HG03521 (cell line): ENCODE measurements at regions not wholly inside any gene's neighbourhood (a gene's known extent, or its start where the extent isn't known, plus 50 kb on each side); places are given as distances from the start of the nearest gene placed in this dataset.

Source experiments
- ATAC-seq: cut with Tn5 transposase; IDR thresholded peaks from one replicate; pipeline ENCODE4 v1.9.1; 2021; ENCODE audit warnings: mild to moderate bottlenecking, moderate library complexity; ENCODE audit not compliant: unreplicated experiment

DNA sequence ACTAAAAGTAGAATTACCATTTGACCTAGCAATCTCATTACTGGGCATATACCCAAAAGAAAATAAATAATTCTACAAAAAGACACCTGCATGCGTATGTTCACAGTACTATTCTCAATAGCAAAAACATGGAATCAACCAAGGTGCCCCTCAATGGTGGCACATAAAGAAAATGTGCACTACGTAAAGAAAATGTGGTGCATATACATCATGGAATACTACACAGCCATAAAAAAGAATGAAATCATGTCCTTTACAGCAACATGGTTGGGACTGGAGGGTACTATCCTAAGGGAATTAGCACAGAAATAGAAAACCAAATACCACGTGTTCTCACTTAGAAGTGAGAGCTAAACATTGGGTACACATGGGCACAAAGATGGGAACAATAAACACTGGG lies 250.7 kb upstream of the TNP1 start:
- no peak for ATAC-seq

DNA sequence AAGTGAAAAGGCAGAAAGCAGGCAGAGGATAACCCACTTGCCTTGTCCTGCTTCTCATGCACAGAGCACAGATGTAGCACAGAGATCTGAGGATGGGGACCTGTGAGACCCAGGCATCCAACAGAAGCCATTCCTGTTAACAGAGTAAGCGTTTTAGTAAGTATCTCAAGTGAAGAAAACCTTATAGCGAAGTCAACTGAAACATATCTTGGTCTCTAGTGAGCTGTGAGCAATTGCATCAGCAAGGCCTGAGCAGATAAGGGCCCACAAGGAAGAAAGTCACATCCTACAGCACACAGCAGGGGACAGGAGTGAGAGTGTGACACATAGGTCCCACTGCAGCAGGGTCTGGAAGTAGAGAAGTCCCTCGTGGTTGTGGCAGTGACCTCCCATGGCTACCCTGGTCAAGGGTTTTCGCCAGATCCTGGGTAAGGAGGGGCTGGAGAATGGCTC lies 248.7 kb upstream of the TNP1 start:
- no peak for ATAC-seq

DNA sequence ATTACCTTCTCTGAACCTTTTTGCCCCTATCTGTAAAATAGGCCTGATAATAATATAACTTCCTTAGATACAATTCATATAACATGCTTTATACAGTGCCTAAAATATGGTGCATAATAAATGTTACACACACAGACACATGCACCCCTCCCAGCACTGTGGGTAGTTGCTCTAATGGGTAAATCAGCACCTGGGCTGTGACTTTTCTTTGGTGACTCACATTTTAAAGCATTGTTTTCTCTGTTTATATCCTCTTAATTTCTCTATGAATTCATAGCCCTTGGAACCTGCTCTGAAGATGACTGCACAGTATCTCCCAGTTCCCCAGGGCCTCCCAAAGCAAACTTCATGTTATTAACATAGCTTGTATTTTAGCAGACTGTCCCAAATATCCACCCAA lies 248.2 kb upstream of the TNP1 start:
- ATAC-seq: no peak

GRCh38 chr2:217107480-217107879 lies 247.6 kb upstream of the TNP1 start:
- no peak for ATAC-seq

GRCh38 chr2:217106650-217107014 lies 246.8 kb upstream of the TNP1 start:
- ATAC-seq: no peak

GRCh38 chr2:217105733-217106649 lies 246.1 kb upstream of the TNP1 start:
- ATAC-seq: no peak

DNA sequence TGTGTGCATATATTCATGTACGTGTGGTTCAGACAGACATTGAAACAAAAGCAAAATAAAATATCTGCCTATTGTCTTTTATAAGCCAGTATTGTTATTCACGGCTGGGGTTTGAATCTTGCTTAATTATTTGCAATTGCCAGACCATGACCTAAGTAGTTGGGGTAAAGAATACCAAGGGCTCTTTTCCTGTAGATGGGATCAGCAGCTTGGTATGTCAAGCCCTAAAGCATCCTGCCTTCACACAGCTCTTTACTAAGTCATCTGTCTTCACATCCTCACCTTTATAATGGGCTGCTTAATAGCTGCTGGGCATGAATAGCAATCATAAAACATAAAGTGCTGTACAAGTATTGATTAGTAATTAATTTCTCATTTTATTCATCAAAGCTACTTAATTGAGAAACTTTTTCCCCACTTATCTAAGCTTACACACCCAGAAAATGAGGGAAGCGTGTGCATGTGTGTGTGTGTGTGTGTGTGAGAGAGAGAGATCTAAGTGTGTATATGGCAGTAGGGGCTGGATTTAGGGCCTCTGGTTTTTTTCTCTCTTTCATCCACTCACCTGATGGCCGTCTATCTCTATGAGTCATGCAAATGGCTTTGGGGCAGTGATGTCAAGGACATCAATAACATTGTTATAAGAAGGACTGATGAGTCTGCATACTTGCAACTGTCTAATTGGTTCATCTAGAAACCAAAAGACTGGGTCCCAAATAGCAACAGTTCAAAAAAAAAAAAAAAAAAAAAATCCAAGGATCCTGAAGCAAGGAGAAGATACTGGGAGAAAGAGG lies 244.1 kb upstream of the TNP1 start:
- no peak for ATAC-seq

GRCh38 chr2:217102956-217103355 lies 243.1 kb upstream of the TNP1 start:
- ATAC-seq: no peak

DNA sequence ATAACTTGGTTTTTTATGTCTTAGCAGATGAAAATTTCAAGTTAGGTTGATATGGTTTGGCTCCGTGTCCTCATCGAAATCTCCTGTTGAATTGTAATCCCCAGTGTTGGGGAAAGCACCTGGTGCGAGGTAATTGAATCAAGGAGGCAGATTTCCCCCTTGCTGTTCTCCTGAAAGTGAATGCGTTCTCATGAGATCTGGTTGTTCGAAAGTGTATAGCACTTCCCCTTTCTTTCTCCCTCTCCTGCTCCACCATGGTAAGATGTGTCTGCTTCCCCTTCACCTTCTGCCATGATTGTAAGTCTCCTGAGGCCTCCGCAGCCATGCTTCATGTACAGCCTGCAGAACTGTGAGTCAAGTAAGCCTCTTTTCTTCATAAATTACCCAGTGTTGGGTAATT lies 242.1 kb upstream of the TNP1 start:
- ATAC-seq: no peak

- no peak for ATAC-seq
Observed at GRCh38 chr2:217099561-217099960, 239.7 kb upstream of the TNP1 start.

DNA sequence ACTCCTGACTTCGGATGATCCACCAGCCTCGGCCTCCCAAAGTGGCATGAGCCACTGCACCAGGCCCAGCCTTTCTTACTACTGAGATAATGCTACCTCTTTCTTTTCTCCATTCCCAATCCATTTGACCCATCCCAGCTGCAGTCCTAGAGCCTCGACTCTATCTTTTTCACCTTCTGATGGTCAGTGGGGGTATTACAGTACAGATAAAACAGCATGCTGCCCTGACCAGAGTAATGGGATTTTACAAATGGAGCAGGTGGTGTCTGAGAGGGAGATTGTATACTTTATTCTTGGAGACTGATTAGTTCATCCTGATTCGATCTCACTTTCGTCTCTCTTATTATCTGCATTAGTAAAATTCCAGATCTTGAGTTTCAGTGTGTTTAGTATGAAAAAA lies 238.6 kb upstream of the TNP1 start:
- ATAC-seq: no peak

DNA sequence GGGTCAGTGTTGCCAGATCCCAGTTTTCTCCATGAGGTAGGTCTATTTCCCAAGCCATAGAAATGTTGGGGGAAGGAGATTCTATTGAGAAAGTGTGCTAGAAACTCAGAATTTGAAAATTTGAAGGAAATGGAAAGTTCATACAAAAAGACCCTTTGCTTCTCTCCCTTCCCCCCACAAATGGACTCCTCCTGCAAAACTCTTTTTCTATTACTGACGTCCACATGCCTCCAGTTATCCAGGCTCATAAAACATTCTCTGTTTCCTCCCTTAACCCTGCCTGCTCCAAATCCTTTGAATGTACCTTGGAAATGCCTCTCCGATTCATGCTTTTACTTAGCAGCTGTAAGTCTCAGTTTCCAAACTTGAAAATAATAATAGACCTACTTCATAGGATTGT lies 237.5 kb upstream of the TNP1 start:
- no peak for ATAC-seq

DNA sequence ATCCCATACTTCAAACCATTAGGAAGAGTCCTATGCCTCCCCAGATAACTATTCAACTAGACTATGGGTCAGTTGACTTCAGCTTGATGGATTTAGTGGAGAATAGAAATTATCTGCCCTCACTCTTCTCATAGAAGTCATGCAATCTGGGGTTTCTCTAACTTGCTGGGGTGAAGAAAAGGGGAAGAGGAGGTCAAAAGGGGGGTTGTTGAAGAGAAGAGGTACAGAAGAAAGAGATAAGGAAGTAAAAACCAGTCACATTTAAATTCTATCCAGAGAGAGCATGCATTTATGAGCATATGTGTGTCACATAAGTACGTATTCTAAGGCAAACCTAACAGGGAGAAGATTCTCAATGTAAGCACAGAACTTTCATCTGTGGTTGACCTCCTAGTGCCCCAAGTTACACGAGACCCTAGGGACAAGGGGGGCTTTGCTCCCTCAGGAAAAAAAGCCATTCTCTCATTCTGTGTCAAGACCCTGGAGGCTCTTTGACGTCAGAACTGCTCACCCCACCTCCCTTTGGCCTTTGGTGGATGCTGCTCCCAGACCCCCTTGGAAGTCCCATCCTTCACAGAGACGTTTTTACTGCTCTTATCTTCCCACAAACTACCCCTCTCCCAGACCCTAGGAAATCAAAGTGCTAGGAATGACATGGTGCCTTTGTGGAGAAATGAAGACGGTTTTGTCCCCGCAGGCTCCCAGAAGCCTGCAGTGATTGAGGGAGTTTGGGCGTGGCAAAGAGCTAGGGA lies 236.8 kb upstream of the TNP1 start:
- no peak for ATAC-seq

- no peak for ATAC-seq
Observed at GRCh38 chr2:217095511-217096205, 235.8 kb upstream of the TNP1 start.

GRCh38 chr2:217092710-217093379 lies 233.0 kb upstream of the TNP1 start:
- no peak for ATAC-seq

GRCh38 chr2:217091531-217091930 lies 231.7 kb upstream of the TNP1 start:
- no peak for ATAC-seq

- ATAC-seq: no peak
Observed at GRCh38 chr2:217090884-217091283, 231.0 kb upstream of the TNP1 start.

GRCh38 chr2:217090024-217090473 lies 230.2 kb upstream of the TNP1 start:
- ATAC-seq: peak; percentile 81

- no peak for ATAC-seq
Observed at GRCh38 chr2:217086718-217087117, 226.9 kb upstream of the TNP1 start.

- no peak for ATAC-seq
Observed at GRCh38 chr2:217086038-217086522, 226.2 kb upstream of the TNP1 start.
